ENCODE measurements at regions not wholly inside any gene's neighbourhood (a gene's known extent, or its start where the extent isn't known, plus 50 kb on each side); places are given as distances from the start of the nearest gene placed in this dataset.
"Not testable (repeated sequence)": the region's sequence is repeated elsewhere in the genome, so short reads cannot be mapped to it uniquely, and the experiment has no call there.

DNA sequence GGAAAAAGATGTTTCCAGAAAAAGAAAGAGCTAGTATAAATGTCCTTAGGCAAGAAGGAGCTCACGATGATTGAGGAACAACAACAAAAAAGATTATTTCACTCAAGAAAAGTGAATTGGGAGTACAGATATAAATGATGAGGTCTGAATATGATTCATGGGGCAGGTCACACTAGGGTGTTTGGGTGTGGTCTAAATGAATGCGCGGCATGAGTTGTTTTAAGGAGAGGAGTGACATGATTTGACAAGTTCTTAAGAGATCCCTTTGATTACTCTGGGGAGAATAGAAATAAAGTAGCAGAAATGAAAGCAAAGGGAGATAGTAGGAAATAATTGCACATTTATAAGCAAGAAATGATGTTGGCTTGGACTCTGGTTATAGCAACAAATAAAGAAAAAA is 59.3 kb downstream of the NUTM2D start:
- DNase-seq (ENCODE audit: low spot score): peak; percentile 53

GRCh38 chr10:87422641-87423040 is 65.1 kb downstream of the NUTM2D start:
- DNase-seq (ENCODE audit: low spot score): not testable (repeated sequence)

DNA sequence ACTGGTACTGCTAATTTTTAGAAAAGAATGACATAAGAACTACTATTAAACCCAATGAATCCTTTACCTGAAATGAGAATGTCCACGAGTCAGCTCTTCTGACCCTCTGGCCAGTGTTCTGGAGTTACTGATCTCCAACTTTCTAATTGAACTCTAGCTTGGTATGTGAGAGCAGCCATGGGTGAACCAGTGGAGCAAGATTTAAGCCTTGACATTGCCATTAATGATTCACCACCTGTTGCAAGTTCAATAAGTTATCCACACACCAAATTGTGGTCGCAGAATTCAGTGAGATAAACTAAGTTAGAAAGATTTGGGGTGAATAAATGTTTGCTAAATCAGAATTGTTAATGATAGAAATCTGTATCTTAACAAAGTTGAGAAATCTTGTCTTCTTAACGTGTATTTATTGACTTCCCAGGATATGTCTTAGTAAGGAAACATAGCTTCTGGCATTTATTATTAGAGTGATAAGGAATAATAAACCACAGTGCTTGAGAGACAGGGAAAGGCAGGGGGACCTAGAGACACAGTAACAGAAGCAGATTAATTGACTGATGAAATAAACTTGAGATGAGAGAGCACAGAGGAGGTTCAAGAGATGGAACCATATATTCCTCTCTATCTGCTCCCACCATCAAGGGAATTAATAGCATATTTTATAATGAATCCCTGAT is 67.3 kb downstream of the NUTM2D start:
- DNase-seq (ENCODE audit: low spot score): not testable (repeated sequence)

- not testable (repeated sequence) for DNase-seq (ENCODE audit: low spot score)
These were observed 70.9 kb upstream of the MINPP1 start for GRCh38 chr10:87433836-87434235.

GRCh38 chr10:87435295-87435826 is 69.3 kb upstream of the MINPP1 start:
- DNase-seq (ENCODE audit: low spot score): not testable (repeated sequence)

- DNase-seq (ENCODE audit: low spot score): not testable (repeated sequence)
These were observed 68.6 kb upstream of the MINPP1 start for GRCh38 chr10:87436104-87436503.

GRCh38 chr10:87437450-87437849 is 67.2 kb upstream of the MINPP1 start:
- DNase-seq (ENCODE audit: low spot score): not testable (repeated sequence)

Data from LoVo (cell line).